ENCODE measurements at regions not wholly inside any gene's neighbourhood (a gene's known extent, or its start where the extent isn't known, plus 50 kb on each side); places are given as distances from the start of the nearest gene placed in this dataset.
"Not testable (repeated sequence)": the region's sequence is repeated elsewhere in the genome, so short reads cannot be mapped to it uniquely, and the experiment has no call there.

GRCh38 chr13:59437544-59438301 lies 726.0 kb downstream of the DIAPH3 start:
- no peak for DNase-seq (ENCODE audit: low spot score)
- Histone ChIP-seq H3K9me3 (ENCODE audit: low read depth) (no peaks in the 10 kb centered on the region), H2AFZ (no peak overlapping the region), H3K27me3 (no peaks in the 10 kb centered on the region), H3K27ac (no peak overlapping the region), H3K4me1 (ENCODE audit: insufficient read depth) (no peaks in the 10 kb centered on the region), H3K9me2 (replicated peaks; ENCODE audit: insufficient read depth) (no peaks in the 10 kb centered on the region), H3K79me2 (no peaks in the 10 kb centered on the region), H3K4me3 (no peak overlapping the region), H3K4me2 (no peak overlapping the region), H3K36me3 (replicated peaks; ENCODE audit: insufficient read depth, low read depth) (no peaks in the 10 kb centered on the region), H4K20me1 (ENCODE audit: insufficient read depth, poor library complexity, severe bottlenecking) (no peaks in the 10 kb centered on the region)
- TF ChIP-seq EZH2 (IDR thresholded peaks at IDR 0.05; ENCODE audit: borderline replicate concordance) (no peak), EZH2phosphoT487 (IDR thresholded peaks at IDR 0.05; ENCODE audit: low read depth, severe bottlenecking, unreplicated experiment) (no peak), CTCF (IDR thresholded peaks at IDR 0.05; ENCODE audit: poor library complexity) (no peak)
- WGBS (ENCODE audit: low lambda C conversion rate, missing lambda C conversion rate) = 64% methylated on average over 2 of the region's 2 CpGs

GRCh38 chr13:59439776-59440428 lies 723.8 kb downstream of the DIAPH3 start:
- Histone ChIP-seq H3K36me3 (replicated peaks; ENCODE audit: insufficient read depth, low read depth) (no peaks in the 10 kb centered on the region), H3K9me3 (ENCODE audit: low read depth) (no peaks in the 10 kb centered on the region), H3K4me3 (no peak overlapping the region), H3K9me2 (replicated peaks; ENCODE audit: insufficient read depth) (no peaks in the 10 kb centered on the region), H2AFZ (no peak overlapping the region), H3K4me1 (ENCODE audit: insufficient read depth) (no peaks in the 10 kb centered on the region), H3K79me2 (no peaks in the 10 kb centered on the region), H3K4me2 (no peak overlapping the region), H3K27me3 (no peaks in the 10 kb centered on the region), H4K20me1 (ENCODE audit: insufficient read depth, poor library complexity, severe bottlenecking) (no peaks in the 10 kb centered on the region), H3K27ac (no peak overlapping the region)
- TF ChIP-seq CTCF (IDR thresholded peaks at IDR 0.05; ENCODE audit: poor library complexity) (no peak), EZH2 (IDR thresholded peaks at IDR 0.05; ENCODE audit: borderline replicate concordance) (no peak), EZH2phosphoT487 (IDR thresholded peaks at IDR 0.05; ENCODE audit: low read depth, severe bottlenecking, unreplicated experiment) (no peak)
- WGBS (ENCODE audit: low lambda C conversion rate, missing lambda C conversion rate) = 88% methylated on average over 29 of the region's 29 CpGs
- DNase-seq (ENCODE audit: low spot score) = no peak

- H3K36me3 ChIP-seq (replicated peaks; ENCODE audit: insufficient read depth, low read depth); H3K27me3 ChIP-seq; H3K4me3 ChIP-seq; DNase-seq (ENCODE audit: low spot score); H3K4me2 ChIP-seq; H3K79me2 ChIP-seq; H2AFZ ChIP-seq; H3K9me3 ChIP-seq (ENCODE audit: low read depth); H4K20me1 ChIP-seq (ENCODE audit: insufficient read depth, poor library complexity, severe bottlenecking); H3K27ac ChIP-seq; H3K4me1 ChIP-seq (ENCODE audit: insufficient read depth); H3K9me2 ChIP-seq (replicated peaks; ENCODE audit: insufficient read depth): not testable (repeated sequence)
- WGBS (ENCODE audit: low lambda C conversion rate, missing lambda C conversion rate) = 73% methylated on average over 13 of the region's 13 CpGs
These were observed 722.7 kb downstream of the DIAPH3 start for GRCh38 chr13:59441068-59441467.

GRCh38 chr13:59441596-59442280 lies 722.0 kb downstream of the DIAPH3 start:
- 58% methylated on average over 7 of the region's 7 CpGs for WGBS (ENCODE audit: low lambda C conversion rate, missing lambda C conversion rate)
- no peak for TF ChIP-seq CTCF (IDR thresholded peaks at IDR 0.05; ENCODE audit: poor library complexity)
- TF ChIP-seq EZH2 (IDR thresholded peaks at IDR 0.05; ENCODE audit: borderline replicate concordance) = no peak
- TF ChIP-seq EZH2phosphoT487 (IDR thresholded peaks at IDR 0.05; ENCODE audit: low read depth, severe bottlenecking, unreplicated experiment) = no peak
- H3K27me3 ChIP-seq = no peaks in the 10 kb centered on the region

More at GRCh38 chr13:59441596-59442280, 722.0 kb downstream of the DIAPH3 start:
- no peak for DNase-seq (ENCODE audit: low spot score)
- Histone ChIP-seq H2AFZ (no peak overlapping the region), H3K9me3 (ENCODE audit: low read depth) (no peaks in the 10 kb centered on the region), H3K4me3 (no peak overlapping the region), H3K36me3 (replicated peaks; ENCODE audit: insufficient read depth, low read depth) (no peaks in the 10 kb centered on the region), H4K20me1 (ENCODE audit: insufficient read depth, poor library complexity, severe bottlenecking) (no peaks in the 10 kb centered on the region), H3K27ac (no peak overlapping the region), H3K9me2 (replicated peaks; ENCODE audit: insufficient read depth) (no peaks in the 10 kb centered on the region), H3K79me2 (no peaks in the 10 kb centered on the region), H3K4me2 (no peak overlapping the region), H3K4me1 (ENCODE audit: insufficient read depth) (no peaks in the 10 kb centered on the region)

All from hepatocyte (in vitro differentiated cells).